Gastrocnemius medialis (tissue), 4 donors: ENCODE measurements at regions not wholly inside any gene's neighbourhood (a gene's known extent, or its start where the extent isn't known, plus 50 kb on each side); places are given as distances from the start of the nearest gene placed in this dataset.

Experiments used
- ATAC-seq, 2 donors: fragments of 150-250 bp; one replicate each; pipeline ENCODE4 v1.9.1; 2016
- DNase-seq, 2 donors: peaks; one replicate each; pipeline ENCODE4 v3.0.0-alpha.2; 2019
- H3K27ac ChIP-seq, 4 donors: fragments of 200-600 bp; sonication (generic); 1 replicate in 1 of 4; 2 replicates in 3 of 4; pipeline ENCODE4 v1.5.1; 2016 to 2018; ENCODE audit warnings: mild to moderate bottlenecking in 2 of 4, moderate library complexity in 1 of 4
- H3K27me3 ChIP-seq, 3 donors: fragments of 200-600 bp; sonication (generic) in 2 of 3; 1 replicate in 1 of 3; 2 replicates in 2 of 3; pipeline versions ENCODE4 v1.5.1 to v1.6.0; 2016 to 2019; ENCODE audit warnings: mild to moderate bottlenecking in 1 of 3, moderate library complexity in 1 of 3
- H3K36me3 ChIP-seq, 2 donors: fragments of 200-600 bp; sonication (generic) in 1 of 2; one replicate each; pipeline ENCODE4 v1.5.1; 2017 to 2018
- H3K4me1 ChIP-seq, 2 donors: fragments of 200-600 bp; sonication (generic) in 1 of 2; one replicate each; pipeline ENCODE4 v1.5.1; 2016 to 2017; ENCODE audit warnings: mild to moderate bottlenecking in 2 of 2
- H3K4me3 ChIP-seq, 4 donors: fragments of 200-600 bp; sonication (generic) in 3 of 4; 1 replicate in 1 of 4; 2 replicates in 3 of 4; pipeline ENCODE4 v1.5.1; 2016 to 2019; ENCODE audit warnings: mild to moderate bottlenecking in 2 of 4
- H3K9me3 ChIP-seq, 3 donors: fragments of 200-600 bp; sonication (generic) in 2 of 3; 1 replicate in 1 of 3; 2 replicates in 2 of 3; pipeline ENCODE4 v1.5.1; 2016 to 2019
- POLR2A ChIP-seq, 2 donors: fragments of 450-650 bp; IDR thresholded peaks; one replicate each; pipeline ENCODE4 v1.6.1; 2017; ENCODE audit warnings: antibody characterized with exemption in 2 of 2, mild to moderate bottlenecking in 2 of 2, moderate library complexity in 2 of 2
- in situ Hi-C, 4 donors: fragments of 200-750 bp; cut with MboI; loops; one replicate each; pipeline versions ENCODE4 v1.15.0 to v1.8.0; 2017; ENCODE audit warnings: low sequenced_read_pairs in 4 of 4
- intact Hi-C: fragments of 100-400 bp; cut with DNase I; formaldehyde crosslinking; loops from one replicate; pipeline ENCODE4 v1.15.1; 2023; ENCODE audit warnings: low total_unique reads
- TF ChIP-seq, protein P1 (sequence below), 5 experiments: fragments of 450-650 bp in 3 of 5; fragments of 200-600 bp in 2 of 5; sonication (generic) in 2 of 5; IDR thresholded peaks in 4 of 5; conservative IDR thresholded peaks in 1 of 5; 1 replicate in 4 of 5; 2 replicates in 1 of 5; pipeline ENCODE4 v1.5.1; 2016 to 2019; ENCODE audit warnings: antibody characterized with exemption in 5 of 5, mild to moderate bottlenecking in 3 of 5, moderate library complexity in 3 of 5

DNA sequence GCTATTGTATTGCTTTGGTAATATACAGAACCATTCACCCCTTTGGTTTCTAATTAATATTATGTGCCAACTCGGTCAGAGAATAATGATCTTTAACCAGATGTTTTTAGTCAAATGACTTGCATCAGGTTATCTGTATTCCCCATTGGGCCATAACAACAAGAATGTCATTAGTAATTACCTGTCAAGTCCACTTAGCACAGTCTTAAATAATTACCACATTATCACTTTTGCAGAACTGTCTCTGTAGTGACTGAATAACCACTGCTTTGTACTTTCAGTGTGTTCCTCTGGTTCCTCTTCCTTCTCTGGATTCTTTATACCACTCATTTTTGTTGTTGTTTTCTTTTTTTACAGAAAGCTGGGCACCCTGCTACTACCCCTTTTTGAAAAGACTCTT is 257.7 kb upstream of the SPOCK3 start:
- DNase-seq (no peak), ATAC-seq (no peak)
- in situ Hi-C loops (no loop called here), intact Hi-C loops (no loop called here)
- no peak for TF ChIP-seq POLR2A (IDR thresholded peaks at IDR 0.05)
- TF ChIP-seq, protein P1, sequence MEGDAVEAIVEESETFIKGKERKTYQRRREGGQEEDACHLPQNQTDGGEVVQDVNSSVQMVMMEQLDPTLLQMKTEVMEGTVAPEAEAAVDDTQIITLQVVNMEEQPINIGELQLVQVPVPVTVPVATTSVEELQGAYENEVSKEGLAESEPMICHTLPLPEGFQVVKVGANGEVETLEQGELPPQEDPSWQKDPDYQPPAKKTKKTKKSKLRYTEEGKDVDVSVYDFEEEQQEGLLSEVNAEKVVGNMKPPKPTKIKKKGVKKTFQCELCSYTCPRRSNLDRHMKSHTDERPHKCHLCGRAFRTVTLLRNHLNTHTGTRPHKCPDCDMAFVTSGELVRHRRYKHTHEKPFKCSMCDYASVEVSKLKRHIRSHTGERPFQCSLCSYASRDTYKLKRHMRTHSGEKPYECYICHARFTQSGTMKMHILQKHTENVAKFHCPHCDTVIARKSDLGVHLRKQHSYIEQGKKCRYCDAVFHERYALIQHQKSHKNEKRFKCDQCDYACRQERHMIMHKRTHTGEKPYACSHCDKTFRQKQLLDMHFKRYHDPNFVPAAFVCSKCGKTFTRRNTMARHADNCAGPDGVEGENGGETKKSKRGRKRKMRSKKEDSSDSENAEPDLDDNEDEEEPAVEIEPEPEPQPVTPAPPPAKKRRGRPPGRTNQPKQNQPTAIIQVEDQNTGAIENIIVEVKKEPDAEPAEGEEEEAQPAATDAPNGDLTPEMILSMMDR (IDR thresholded peaks at IDR 0.05 in 4 of 5, conservative IDR thresholded peaks at IDR 0.05 in 1 of 5): no peak
- H3K4me1 ChIP-seq: no peaks in the 10 kb centered on the region
- no peaks in the 10 kb centered on the region for H3K36me3 ChIP-seq
- H3K9me3 ChIP-seq: no peaks in the 10 kb centered on the region
- H3K27ac ChIP-seq: no peak overlapping the region
- H3K4me3 ChIP-seq: no peak overlapping the region
- H3K27me3 ChIP-seq: no peaks in the 10 kb centered on the region

GRCh38 chr4:167509551-167509950 is 275.3 kb upstream of the SPOCK3 start:
- Histone ChIP-seq H3K27ac (no peak overlapping the region), H3K9me3 (no peaks in the 10 kb centered on the region), H3K27me3 (no peaks in the 10 kb centered on the region), H3K36me3 (no peaks in the 10 kb centered on the region), H3K4me1 (no peaks in the 10 kb centered on the region), H3K4me3 (no peak overlapping the region)
- in situ Hi-C loops: no loop called here
- TF ChIP-seq, protein P1 (IDR thresholded peaks at IDR 0.05 in 4 of 5, conservative IDR thresholded peaks at IDR 0.05 in 1 of 5): no peak
- no peak for TF ChIP-seq POLR2A (IDR thresholded peaks at IDR 0.05)
- ATAC-seq (no peak), DNase-seq (no peak)
- intact Hi-C loops: no loop called here

DNA sequence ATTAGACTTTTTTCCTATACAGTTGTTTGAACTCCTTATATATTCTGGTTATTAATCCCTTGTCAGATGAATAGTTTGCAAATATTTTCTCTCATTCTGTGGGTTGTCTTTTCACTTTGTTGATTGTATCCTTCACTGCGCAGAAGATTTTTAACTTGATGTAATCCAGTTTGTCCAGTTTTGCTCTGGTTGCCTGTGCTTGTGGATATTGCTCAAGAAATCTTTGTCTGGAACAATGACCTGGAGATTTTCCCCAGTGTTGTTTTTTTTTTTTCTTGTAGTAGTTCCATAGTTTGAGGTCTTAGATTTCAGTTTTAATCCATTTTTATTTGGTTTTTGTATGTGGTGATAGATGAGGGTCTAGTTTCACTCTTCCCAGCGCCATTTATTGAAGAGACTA is 289.8 kb upstream of the SPOCK3 start:
- H3K4me3 ChIP-seq: no peak overlapping the region
- no peaks in the 10 kb centered on the region for H3K27me3 ChIP-seq
- TF ChIP-seq, protein P1 (IDR thresholded peaks at IDR 0.05 in 4 of 5, conservative IDR thresholded peaks at IDR 0.05 in 1 of 5): no peak
- no peak for TF ChIP-seq POLR2A (IDR thresholded peaks at IDR 0.05)
- DNase-seq (no peak), ATAC-seq (no peak)
- no peaks in the 10 kb centered on the region for H3K4me1 ChIP-seq
- H3K27ac ChIP-seq: no peak overlapping the region
- no peaks in the 10 kb centered on the region for H3K9me3 ChIP-seq
- in situ Hi-C loops: no loop called here
- intact Hi-C loops: no loop called here
- no peaks in the 10 kb centered on the region for H3K36me3 ChIP-seq

GRCh38 chr4:167537761-167538160 is 303.5 kb upstream of the SPOCK3 start:
- Histone ChIP-seq H3K9me3 (no peaks in the 10 kb centered on the region), H3K27ac (no peak overlapping the region), H3K27me3 (no peaks in the 10 kb centered on the region), H3K4me1 (no peaks in the 10 kb centered on the region), H3K4me3 (no peak overlapping the region), H3K36me3 (no peaks in the 10 kb centered on the region)
- intact Hi-C loops: no loop called here
- ATAC-seq (no peak), DNase-seq (no peak)
- in situ Hi-C loops: no loop called here
- TF ChIP-seq POLR2A (IDR thresholded peaks at IDR 0.05): no peak
- TF ChIP-seq, protein P1 (IDR thresholded peaks at IDR 0.05 in 4 of 5, conservative IDR thresholded peaks at IDR 0.05 in 1 of 5): no peak

GRCh38 chr4:167541286-167541685 is 307.0 kb upstream of the SPOCK3 start:
- no peaks in the 10 kb centered on the region for H3K27me3 ChIP-seq
- H3K36me3 ChIP-seq: no peaks in the 10 kb centered on the region
- H3K27ac ChIP-seq: no peak overlapping the region
- no peaks in the 10 kb centered on the region for H3K9me3 ChIP-seq
- no peak overlapping the region for H3K4me3 ChIP-seq
- ATAC-seq: no peak
- no peaks in the 10 kb centered on the region for H3K4me1 ChIP-seq
- no peak for TF ChIP-seq POLR2A (IDR thresholded peaks at IDR 0.05)
- TF ChIP-seq, protein P1 (IDR thresholded peaks at IDR 0.05 in 4 of 5, conservative IDR thresholded peaks at IDR 0.05 in 1 of 5): no peak
- DNase-seq: no peak
- intact Hi-C loops (no loop called here), in situ Hi-C loops (no loop called here)
